ENCODE measurements at regions not wholly inside any gene's neighbourhood (a gene's known extent, or its start where the extent isn't known, plus 50 kb on each side); places are given as distances from the start of the nearest gene placed in this dataset.
"Not testable (repeated sequence)": the region's sequence is repeated elsewhere in the genome, so short reads cannot be mapped to it uniquely, and the experiment has no call there.

GRCh38 chr9:110066929-110067716, 140.8 kb downstream of the C9orf152 start:
- DNase-seq: no peak

GRCh38 chr9:110068212-110068611, 139.7 kb downstream of the C9orf152 start:
- no peak for DNase-seq

GRCh38 chr9:110069326-110070248, 138.4 kb downstream of the C9orf152 start:
- DNase-seq: no peak

DNA sequence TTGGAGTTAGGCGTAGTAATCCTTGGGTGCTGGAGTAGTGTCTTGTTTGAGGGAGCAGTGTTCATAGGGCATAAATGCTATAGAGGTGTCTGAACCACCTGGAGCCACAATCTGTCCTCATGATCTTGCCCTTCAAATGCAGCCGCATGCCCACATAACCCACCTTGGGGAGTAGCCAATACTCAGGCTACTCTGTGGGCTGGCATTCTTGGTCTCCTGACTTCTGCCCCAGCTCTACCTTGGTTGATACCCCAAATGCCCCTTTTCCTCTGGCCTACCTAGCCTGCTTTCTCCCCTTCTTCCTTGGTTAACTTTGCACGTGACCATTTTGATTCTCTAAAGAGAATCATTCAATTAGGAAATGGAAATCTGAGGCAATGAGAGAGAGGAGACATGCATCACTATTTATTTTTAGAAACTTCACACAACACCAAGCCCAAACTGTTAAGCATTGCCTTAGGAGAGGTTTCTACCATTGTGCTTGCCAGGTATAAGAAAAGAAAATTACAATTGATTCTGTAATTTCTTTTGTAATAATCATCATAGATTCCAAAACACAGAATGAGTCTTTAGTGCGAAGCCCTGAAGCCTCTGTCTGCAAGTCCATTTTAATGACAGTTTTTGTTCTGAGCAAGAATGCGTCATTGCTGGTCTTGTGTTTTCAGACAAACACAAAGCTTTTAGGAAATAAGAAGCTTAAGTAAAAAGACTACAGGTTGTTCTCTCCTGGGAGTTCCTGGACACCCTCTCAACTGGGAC, 135.2 kb downstream of the C9orf152 start:
- no peak for DNase-seq

DNA sequence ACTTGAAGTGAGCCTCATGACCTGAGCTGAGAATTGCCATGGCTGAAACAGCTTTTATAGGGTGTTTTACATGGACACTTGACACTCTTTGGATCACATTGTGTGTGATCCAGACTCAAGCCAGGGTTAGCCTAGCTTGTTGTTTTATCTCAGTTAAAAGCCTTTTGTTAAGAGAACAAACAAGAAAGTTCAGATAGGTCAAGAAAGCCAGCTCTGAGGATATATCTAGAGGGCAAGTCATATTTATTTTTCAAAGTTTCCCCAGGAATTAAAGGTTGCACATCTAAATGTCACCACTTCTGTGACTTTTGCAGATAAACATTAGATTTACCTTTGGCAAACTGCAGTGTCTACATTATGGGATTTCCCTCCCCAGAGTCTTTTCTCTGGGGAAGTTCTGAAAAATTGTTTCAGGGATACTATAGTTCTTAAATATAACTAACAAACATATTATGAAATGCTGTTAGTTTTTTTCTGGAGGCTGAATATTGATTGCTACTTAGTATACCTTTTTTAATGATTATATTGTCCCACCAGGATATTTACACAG, 134.5 kb downstream of the C9orf152 start:
- peak; percentile 28 for DNase-seq

DNA sequence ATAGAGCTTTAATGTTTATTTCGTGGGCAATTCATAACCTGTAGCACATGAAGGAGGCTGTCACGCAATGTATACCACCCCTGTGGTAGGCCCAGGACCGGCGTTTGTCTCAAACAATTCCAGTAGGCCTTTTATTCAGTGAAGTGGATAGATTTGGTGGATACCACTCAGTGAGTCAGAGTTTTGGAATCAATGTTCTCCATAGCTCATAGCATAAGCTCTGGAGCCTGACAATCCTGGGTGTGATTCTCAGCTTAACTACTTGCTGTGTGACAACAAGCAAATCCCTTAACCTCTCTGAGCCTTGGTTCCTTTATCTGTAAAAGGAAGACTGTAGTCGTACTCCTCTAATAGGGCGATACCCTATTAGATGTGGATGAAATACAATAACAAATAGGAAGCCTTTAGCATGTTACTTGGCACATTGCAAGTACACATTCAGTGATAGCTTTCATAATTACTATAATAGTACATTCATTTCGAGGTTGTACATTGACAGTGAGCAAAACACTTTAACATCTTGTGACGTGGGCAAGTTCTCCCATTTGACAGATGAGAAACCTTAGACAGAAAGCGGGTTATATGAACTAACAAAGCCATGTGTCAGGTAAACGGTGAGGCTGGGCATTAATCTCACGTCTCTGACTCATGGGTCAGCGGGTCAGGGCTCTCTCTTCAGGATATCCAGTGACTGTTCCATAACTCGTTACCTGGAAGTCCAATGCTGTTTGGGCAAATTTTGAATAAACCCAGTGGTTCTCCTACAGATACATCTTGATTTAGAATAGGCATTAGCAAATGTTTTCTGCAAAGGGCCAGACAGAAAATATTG, 130.8 kb downstream of the C9orf152 start:
- peak; percentile 70 for DNase-seq

DNA sequence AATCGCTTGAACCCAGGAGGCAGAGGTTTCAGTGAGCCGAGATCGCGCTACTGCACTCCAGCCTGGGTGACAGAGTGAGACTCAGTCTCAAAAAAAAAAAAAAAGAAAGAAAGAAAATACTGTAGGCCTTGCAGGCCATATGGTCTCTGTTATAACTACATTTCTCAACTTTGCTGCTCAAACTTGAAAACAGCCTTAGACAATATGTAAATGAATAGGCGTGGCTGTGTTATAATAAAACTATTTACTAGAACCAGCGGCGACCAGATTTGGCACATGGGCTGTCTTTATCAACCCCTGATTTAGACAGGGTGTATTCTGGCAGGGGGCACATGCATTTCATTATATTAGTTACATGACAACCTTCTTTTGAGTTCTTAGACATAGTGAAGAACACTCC, 130.0 kb downstream of the C9orf152 start:
- peak; percentile 74 for DNase-seq

GRCh38 chr9:110078604-110079003, 129.4 kb downstream of the C9orf152 start:
- peak; percentile 95 for DNase-seq

- DNase-seq: peak; percentile 37
Measured at GRCh38 chr9:110081395-110081794, 126.6 kb downstream of the C9orf152 start.

GRCh38 chr9:110083866-110084265, 124.1 kb downstream of the C9orf152 start:
- no peak for DNase-seq

- no peak for DNase-seq
Measured at GRCh38 chr9:110086537-110086936, 121.4 kb downstream of the C9orf152 start.

GRCh38 chr9:110087605-110088004, 120.4 kb downstream of the C9orf152 start:
- peak; percentile 96 for DNase-seq

DNA sequence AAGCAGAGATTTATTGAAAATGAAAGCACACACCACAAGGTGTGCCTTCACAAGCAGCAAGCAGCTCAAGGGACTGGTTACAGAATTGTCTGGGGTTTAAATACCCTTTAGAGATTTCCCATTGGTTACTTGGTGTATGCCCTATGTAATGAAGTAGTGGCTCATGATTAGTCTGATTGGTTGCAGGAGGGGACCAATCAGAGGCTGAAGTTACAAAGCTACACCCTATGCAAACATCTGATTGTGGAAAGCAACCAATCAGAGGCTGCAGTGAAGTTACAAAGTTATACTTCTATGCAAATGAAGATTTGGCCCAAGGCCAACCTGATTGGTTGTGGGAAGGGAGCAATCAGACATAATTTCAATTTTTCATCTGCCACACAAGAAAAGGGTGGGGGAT, 119.9 kb downstream of the C9orf152 start:
- DNase-seq: peak; percentile 83

GRCh38 chr9:110089681-110090370, 118.1 kb downstream of the C9orf152 start:
- DNase-seq: peak; percentile 76

DNA sequence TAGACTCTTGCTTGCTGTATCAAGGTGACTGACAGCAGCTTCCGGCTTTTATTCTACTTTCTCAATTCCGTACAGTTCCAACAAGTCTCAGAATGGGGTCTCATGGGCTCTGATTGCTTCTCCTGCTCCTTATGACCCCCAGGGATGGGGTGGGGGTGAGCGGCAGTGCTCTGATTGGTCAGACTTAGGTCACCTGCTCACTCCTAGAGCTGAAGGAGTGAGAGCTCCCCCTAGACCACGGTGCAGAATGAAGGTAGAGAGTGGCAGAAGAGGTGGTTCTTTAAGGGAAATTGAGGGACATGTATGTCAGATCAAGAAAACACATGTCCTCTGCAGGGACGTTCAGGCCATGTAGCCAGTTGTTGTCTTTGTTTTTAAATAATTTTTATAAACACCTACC, 115.2 kb downstream of the C9orf152 start:
- DNase-seq: no peak

DNA sequence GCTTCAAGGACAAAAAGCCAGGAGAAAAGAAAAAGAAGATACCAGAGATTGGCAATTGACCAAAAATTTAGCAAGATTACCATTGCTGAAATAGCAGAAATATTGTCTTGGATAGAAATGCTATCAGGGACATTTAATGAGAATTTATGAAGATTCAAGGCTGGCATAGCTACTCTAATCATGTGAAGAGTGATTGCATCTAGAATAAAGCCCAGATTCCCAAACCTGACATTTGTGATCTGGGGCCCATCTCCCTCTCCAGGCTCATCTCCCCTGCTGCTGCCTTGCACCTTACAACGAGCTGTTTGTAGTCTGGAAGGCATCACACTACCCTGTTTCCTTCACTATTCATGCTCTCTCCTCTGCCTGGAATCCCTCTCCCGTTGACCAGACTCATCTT, 114.5 kb downstream of the C9orf152 start:
- no peak for DNase-seq

- DNase-seq: no peak
Measured at GRCh38 chr9:110093871-110094270, 114.1 kb downstream of the C9orf152 start.

GRCh38 chr9:110095161-110095595, 112.8 kb downstream of the C9orf152 start:
- peak; percentile 63 for DNase-seq

DNA sequence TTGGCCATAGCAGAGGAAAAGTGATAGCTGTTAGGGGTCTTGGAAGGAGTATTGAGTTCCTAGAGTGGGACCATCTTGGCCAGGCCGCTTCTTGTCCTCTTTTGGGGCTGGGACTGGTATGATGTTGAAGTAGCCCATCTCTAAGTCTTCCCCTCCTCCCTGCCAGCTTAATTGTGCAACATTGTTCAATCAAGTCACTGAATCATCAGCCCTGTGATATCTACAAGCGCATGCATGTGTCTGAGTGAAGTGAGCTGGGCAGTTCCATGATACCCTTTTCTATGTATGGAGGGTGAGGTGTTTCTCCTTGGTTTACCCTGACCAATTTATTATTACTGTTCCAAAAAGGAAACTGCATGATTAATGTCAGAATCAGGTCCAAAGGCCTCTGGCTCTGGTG, 112.2 kb downstream of the C9orf152 start:
- DNase-seq: no peak

- not testable (repeated sequence) for DNase-seq
Measured at GRCh38 chr9:110096674-110097073, 111.3 kb downstream of the C9orf152 start.
